Neural cell (in vitro differentiated cells): ENCODE measurements at regions not wholly inside any gene's neighbourhood (a gene's known extent, or its start where the extent isn't known, plus 50 kb on each side); places are given as distances from the start of the nearest gene placed in this dataset.

Experiments
- CTCF ChIP-seq: fragments of 450-650 bp; IDR thresholded peaks from 2 replicates; pipeline ENCODE4 v1.5.1; 2014; ENCODE audit warnings: antibody characterized with exemption, mild to moderate bottlenecking, moderate library complexity; ENCODE audit not compliant: poor library complexity, severe bottlenecking
- EZH2 ChIP-seq: fragments of 200-600, 300-800 bp; shearing (Covaris generic), sonication (generic); IDR thresholded peaks from 2 replicates; pipeline ENCODE4 v1.6.1; 2014; ENCODE audit warnings: antibody characterized with exemption, low read length, borderline replicate concordance, mild to moderate bottlenecking; ENCODE audit not compliant: insufficient read depth, poor library complexity, severe bottlenecking
- MXI1 ChIP-seq: fragments of 450-650 bp; conservative IDR thresholded peaks from 2 replicates; pipeline ENCODE4 v1.6.1; 2014; ENCODE audit warnings: antibody characterized with exemption, mild to moderate bottlenecking; ENCODE audit not compliant: poor library complexity, severe bottlenecking
- POLR2AphosphoS5 ChIP-seq: IDR thresholded peaks from 2 replicates; pipeline ENCODE4 v1.6.1; 2012
- REST ChIP-seq: IDR thresholded peaks from 2 replicates; pipeline ENCODE4 v1.6.1; 2012; ENCODE audit warnings: borderline replicate concordance
- SMC3 ChIP-seq: fragments of 450-650 bp; conservative IDR thresholded peaks from 2 replicates; pipeline ENCODE4 v1.6.1; 2014; ENCODE audit warnings: antibody characterized with exemption, mild to moderate bottlenecking, moderate library complexity; ENCODE audit not compliant: poor library complexity

- TF ChIP-seq POLR2AphosphoS5 (no peak), CTCF (no peak), MXI1 (no peak), SMC3 (no peak), REST (no peak), EZH2 (no peak)
Measured at GRCh38 chr3:118477768-118478167, 556.9 kb downstream of the IGSF11 start.
